ENCODE measurements at regions not wholly inside any gene's neighbourhood (a gene's known extent, or its start where the extent isn't known, plus 50 kb on each side); places are given as distances from the start of the nearest gene placed in this dataset.

DNA sequence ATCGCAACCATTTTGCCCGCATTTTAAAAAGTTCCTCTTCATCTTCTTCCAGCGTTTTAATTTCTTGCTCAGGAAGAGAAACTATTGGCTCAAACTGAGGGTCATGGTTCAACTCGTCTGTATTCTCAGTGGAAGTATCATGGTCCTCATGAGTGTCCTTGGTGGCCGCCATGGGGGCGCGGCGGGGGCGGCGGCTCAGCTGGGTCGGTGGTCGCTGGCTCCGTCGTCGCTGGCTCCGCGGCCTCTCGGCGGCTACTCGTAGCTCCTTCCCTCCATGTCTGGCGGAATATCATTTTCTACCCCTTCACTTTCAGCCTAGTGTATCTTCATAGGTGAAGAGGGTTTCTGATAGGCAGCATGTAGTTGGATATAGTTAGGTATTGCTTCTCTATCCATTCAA, 492.0 kb upstream of the MAGEB18 start:
- DNase-seq (ENCODE audit: low read depth) = no peak
- TF ChIP-seq CTCF (IDR thresholded peaks at IDR 0.05; ENCODE audit: low read depth, low read length) (no peak), MAX (IDR thresholded peaks at IDR 0.05; ENCODE audit: low read depth, low read length) (no peak), MYC (IDR thresholded peaks at IDR 0.05; ENCODE audit: low read depth, low read length) (no peak), POLR2A (IDR thresholded peaks at IDR 0.05; ENCODE audit: extremely low read depth, insufficient read length) (no peak)
- H3K4me3 ChIP-seq (ENCODE audit: low read depth, low read length) = no peak overlapping the region

DNA sequence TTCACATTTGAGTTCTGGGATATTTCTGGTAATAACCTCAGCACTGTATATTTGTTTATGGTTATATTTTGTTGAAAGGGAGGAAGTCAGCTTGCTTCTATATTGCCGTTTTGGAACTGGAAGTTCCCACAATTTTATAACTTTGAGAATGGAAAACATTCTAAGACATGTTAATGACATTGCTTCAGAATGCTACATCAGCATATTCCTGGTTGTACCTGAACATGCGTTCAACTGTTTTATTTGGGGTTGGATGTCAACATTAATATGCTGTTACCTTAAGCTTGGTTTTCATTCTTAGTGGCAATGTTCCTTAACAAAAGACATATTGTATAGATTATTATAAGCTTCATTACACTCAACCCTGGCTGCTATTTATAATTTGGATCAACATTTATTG, 489.4 kb upstream of the MAGEB18 start:
- no peak overlapping the region for H3K4me3 ChIP-seq (ENCODE audit: low read depth, low read length)
- TF ChIP-seq MYC (IDR thresholded peaks at IDR 0.05; ENCODE audit: low read depth, low read length) = no peak
- no peak for TF ChIP-seq MAX (IDR thresholded peaks at IDR 0.05; ENCODE audit: low read depth, low read length)
- no peak for TF ChIP-seq CTCF (IDR thresholded peaks at IDR 0.05; ENCODE audit: low read depth, low read length)
- no peak for TF ChIP-seq POLR2A (IDR thresholded peaks at IDR 0.05; ENCODE audit: extremely low read depth, insufficient read length)
- DNase-seq (ENCODE audit: low read depth) = no peak

DNA sequence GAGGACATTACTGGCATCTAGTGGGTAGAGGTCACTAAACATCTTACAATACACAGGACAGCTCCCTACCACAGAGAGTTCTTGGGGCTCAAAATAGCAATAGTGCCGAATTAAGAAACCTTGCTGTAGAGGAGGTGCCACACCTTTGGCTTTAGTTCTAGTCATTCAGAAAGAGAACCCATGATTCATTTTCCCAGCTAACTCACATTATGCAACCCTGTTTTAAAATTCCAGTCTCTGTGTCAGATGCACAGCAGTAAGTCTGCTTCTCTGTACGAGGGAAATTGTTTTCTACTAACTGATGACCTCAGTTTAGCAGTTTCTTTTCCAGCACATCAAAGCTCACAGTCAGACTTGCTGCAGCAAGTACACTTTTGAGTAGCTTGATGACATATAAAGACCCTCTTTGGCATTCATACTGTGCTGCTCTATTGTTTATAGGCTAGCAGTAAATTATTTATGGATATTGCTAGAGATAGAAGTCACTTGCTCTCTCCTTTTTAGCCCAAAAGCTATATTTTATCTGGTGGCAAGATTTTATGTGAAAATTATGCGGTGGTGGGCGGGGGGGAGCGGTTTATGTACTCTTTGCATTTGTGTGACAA, 487.8 kb upstream of the MAGEB18 start:
- DNase-seq (ENCODE audit: low read depth) = no peak
- no peak overlapping the region for H3K4me3 ChIP-seq (ENCODE audit: low read depth, low read length)
- TF ChIP-seq CTCF (IDR thresholded peaks at IDR 0.05; ENCODE audit: low read depth, low read length) (no peak), MAX (IDR thresholded peaks at IDR 0.05; ENCODE audit: low read depth, low read length) (no peak)

- no peak for DNase-seq (ENCODE audit: low read depth)
- no peak overlapping the region for H3K4me3 ChIP-seq (ENCODE audit: low read depth, low read length)
- TF ChIP-seq MYC (IDR thresholded peaks at IDR 0.05; ENCODE audit: low read depth, low read length) (no peak), CTCF (IDR thresholded peaks at IDR 0.05; ENCODE audit: low read depth, low read length) (no peak), POLR2A (IDR thresholded peaks at IDR 0.05; ENCODE audit: extremely low read depth, insufficient read length) (no peak), MAX (IDR thresholded peaks at IDR 0.05; ENCODE audit: low read depth, low read length) (no peak)
Observed at GRCh38 chrX:25659317-25659716, 478.8 kb upstream of the MAGEB18 start.

DNA sequence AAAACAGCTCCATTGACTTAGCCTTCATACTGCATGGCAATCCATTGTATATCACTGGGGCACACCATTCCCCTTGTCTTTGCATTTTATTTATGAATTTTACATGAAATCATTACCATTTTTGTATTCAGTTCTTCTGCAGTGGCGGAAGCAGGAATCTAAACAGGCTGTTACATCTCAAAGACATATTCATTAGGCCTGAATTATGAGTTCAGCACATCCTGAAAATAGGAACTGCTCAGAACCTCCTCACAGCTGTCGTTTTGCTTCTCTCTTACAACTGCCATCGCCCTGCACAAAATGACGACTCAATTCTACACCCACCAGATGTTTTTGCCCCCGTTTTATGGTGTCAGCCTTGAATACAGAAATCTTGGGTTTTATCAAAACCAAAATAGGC, 474.4 kb upstream of the MAGEB18 start:
- TF ChIP-seq MYC (IDR thresholded peaks at IDR 0.05; ENCODE audit: low read depth, low read length) = no peak
- TF ChIP-seq CTCF (IDR thresholded peaks at IDR 0.05; ENCODE audit: low read depth, low read length) = no peak
- TF ChIP-seq MAX (IDR thresholded peaks at IDR 0.05; ENCODE audit: low read depth, low read length) = no peak
- TF ChIP-seq POLR2A (IDR thresholded peaks at IDR 0.05; ENCODE audit: extremely low read depth, insufficient read length) = no peak
- H3K4me3 ChIP-seq (ENCODE audit: low read depth, low read length) = no peak overlapping the region

GRCh38 chrX:25665431-25665830, 472.7 kb upstream of the MAGEB18 start:
- no peak overlapping the region for H3K4me3 ChIP-seq (ENCODE audit: low read depth, low read length)
- TF ChIP-seq MYC (IDR thresholded peaks at IDR 0.05; ENCODE audit: low read depth, low read length) (no peak), POLR2A (IDR thresholded peaks at IDR 0.05; ENCODE audit: extremely low read depth, insufficient read length) (no peak), MAX (IDR thresholded peaks at IDR 0.05; ENCODE audit: low read depth, low read length) (no peak), CTCF (IDR thresholded peaks at IDR 0.05; ENCODE audit: low read depth, low read length) (no peak)
- no peak for DNase-seq (ENCODE audit: low read depth)

More for the DNA sequence above, 474.4 kb upstream of the MAGEB18 start:
- no peak for DNase-seq (ENCODE audit: low read depth)
